VCaP (cell line): ENCODE measurements at regions not wholly inside any gene's neighbourhood (a gene's known extent, or its start where the extent isn't known, plus 50 kb on each side); places are given as distances from the start of the nearest gene placed in this dataset.

Source experiments
- H3K27ac ChIP-seq: fragments of 450-650 bp; 2 replicates; pipeline ENCODE4 v1.5.1; 2017
- TF ChIP-seq, protein P1 (sequence below): fragments of 450-650 bp; conservative IDR thresholded peaks from 2 replicates; pipeline ENCODE4 v1.5.1; 2017; ENCODE audit warnings: mild to moderate bottlenecking, moderate library complexity

DNA sequence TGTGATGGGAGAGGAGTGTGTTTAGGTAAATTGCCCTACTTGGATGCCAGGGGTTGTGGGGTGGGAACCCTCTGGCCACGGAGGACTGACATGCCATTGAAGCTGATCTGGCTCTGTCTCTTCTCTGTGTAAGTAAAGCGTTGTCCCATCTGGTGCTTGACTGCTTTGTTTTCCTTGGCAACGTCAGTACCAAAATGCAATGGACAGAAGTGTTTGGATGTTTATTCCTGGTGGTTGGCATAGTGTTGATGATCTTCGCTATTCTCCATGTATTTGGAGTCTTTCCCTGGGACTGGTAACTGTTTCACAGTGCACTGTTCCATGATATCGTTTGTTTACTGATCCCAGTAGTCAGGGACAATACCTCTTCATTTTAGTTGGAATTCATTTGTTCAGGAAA lies 130.5 kb upstream of the MCTP2 start:
- no peak overlapping the region for H3K27ac ChIP-seq
- TF ChIP-seq, protein P1, sequence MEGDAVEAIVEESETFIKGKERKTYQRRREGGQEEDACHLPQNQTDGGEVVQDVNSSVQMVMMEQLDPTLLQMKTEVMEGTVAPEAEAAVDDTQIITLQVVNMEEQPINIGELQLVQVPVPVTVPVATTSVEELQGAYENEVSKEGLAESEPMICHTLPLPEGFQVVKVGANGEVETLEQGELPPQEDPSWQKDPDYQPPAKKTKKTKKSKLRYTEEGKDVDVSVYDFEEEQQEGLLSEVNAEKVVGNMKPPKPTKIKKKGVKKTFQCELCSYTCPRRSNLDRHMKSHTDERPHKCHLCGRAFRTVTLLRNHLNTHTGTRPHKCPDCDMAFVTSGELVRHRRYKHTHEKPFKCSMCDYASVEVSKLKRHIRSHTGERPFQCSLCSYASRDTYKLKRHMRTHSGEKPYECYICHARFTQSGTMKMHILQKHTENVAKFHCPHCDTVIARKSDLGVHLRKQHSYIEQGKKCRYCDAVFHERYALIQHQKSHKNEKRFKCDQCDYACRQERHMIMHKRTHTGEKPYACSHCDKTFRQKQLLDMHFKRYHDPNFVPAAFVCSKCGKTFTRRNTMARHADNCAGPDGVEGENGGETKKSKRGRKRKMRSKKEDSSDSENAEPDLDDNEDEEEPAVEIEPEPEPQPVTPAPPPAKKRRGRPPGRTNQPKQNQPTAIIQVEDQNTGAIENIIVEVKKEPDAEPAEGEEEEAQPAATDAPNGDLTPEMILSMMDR: no peak

DNA sequence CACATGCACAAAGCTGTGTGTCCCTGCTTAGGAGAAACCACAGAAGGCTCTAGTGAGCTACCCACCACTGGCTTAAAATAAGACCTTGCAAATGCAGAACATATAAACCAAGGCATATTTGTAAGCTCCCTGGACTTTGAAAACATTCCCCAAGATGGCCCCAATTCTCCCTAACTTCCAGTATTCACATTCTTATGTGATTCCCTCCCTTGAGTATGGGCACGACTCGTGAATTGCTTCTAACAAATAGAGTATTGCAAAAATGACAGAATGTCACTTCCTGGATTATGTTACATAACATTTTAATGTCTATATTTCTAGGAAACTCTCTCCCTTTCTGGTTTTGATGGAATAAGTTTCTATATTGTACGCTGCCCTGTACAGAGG lies 131.8 kb upstream of the MCTP2 start:
- no peak overlapping the region for H3K27ac ChIP-seq
- TF ChIP-seq, protein P1: no peak

DNA sequence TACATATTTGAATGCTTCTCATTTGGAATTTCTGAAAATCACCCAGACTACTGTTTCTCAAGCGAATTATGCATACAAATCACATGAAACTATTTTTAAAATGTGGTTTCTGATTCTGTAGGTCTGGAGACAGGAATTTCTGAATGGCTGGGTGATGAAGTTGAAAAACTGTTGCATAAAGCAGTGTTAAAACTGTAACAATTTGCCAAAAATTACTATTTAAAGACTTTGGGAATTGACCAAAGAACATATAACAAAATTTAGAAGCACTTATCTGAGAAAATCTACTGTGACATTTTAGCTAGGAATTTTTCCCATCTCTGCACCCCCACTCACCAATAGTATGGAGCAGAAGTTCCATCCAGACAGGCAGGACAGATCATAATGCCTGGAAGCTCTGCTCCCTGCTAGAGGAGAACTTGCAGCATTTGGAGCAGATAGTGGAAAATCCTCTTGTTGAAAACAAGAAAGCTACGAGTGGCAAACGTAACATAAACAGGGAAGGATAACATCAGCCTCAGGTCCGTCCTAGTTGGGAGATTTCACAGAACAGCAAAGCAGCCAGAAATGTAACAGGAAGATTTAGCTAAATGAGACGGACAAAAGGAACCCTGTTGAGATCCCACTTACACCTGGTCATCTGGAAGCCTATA lies 132.3 kb upstream of the MCTP2 start:
- H3K27ac ChIP-seq: no peak overlapping the region
- TF ChIP-seq, protein P1: no peak

DNA sequence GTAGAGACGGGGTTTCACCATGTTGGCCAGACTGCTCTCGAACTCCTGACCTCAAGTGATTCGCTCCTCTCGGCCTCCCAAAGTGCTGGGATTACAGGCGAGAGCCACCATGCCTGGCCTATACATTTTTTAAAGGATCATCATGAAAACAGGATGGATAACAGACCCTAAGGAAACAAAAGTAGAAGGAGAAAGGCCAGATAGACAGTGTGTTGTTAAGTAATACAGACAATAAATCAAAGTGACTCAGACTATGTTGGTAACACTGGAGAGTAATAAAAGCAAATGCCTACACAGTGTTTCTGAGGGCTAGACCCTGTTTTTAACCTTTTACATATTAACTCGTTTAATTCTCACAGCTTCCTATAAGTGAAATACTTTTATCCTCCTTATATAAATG lies 133.8 kb upstream of the MCTP2 start:
- no peak overlapping the region for H3K27ac ChIP-seq
- TF ChIP-seq, protein P1: no peak

DNA sequence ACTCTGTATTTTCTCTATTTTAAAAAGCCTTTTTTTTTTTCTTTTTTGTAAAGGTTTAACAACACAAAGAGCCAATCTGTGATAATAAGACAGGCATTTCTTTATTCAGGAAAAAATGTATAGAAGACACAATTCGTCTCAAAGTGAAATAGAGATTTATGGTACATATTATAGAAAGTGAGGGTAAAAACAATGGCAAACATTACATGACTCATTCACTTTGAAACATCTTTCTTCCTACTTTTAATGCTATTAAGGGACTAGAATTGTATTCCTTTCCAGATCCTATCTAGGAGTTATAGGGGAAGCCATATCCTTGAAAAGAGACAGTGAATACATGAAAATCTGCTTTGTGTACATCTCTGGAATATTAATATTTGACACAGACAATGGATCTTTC lies 137.1 kb upstream of the MCTP2 start:
- H3K27ac ChIP-seq: no peak overlapping the region
- TF ChIP-seq, protein P1: no peak

DNA sequence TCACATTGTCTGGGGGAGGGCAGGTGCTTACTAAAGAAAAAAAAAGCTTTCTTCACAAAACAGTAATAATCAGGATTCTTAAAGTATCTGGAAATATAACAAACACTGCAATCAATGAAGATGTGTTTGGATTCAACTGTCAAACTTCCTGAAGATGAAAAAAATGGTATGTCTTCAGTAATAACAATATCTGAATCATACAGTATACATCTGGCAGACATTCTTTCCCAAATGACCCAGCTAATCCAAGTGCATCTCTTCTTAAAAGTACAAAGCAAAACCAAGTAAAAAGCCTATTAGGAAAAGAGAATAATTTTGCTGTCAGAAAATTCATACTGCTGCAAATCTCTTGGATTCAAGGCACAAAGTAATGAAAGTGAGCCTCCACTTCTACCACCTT lies 145.0 kb upstream of the MCTP2 start:
- TF ChIP-seq, protein P1: no peak
- no peak overlapping the region for H3K27ac ChIP-seq

DNA sequence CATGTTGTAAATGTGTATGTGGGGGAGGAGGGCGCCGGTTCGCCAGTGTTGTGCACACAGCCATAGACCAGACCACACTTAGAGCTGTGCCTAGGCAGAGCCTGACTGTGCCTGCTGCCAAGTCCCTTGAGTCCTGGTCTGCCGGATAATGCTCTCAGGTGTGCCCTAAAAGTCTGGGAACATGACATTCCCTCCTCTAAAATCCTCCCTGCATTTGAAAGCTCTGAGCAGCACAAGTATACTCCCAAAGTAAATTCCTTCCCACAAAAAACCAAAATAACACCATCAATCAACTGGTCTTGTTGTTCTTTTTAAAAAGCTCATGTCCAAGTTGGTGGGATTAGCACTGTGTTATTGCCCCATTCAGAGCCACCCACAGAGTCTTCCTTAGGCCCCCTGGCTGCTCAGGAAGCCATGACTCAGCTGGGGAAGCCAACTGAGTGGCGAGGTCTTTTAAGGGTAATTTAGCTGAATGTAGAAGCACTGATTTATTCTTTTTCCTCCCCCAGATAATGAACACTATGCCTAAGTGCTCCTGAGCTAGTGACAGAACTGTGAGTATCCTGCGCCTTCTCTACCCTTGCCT lies 147.8 kb upstream of the MCTP2 start:
- TF ChIP-seq, protein P1: no peak
- H3K27ac ChIP-seq: no peak overlapping the region
